ENCODE measurements at regions not wholly inside any gene's neighbourhood (a gene's known extent, or its start where the extent isn't known, plus 50 kb on each side); places are given as distances from the start of the nearest gene placed in this dataset.

- H3K27me3 ChIP-seq (ENCODE audit: control insufficient read depth in 3 of 3, insufficient read depth in 3 of 3, low read length in 3 of 3), result no peaks in the 10 kb centered on the region
- H3K9me3 ChIP-seq (ENCODE audit: control insufficient read depth in 3 of 3, low read length in 3 of 3), result no peaks in the 10 kb centered on the region
- H3K4me3 ChIP-seq (ENCODE audit: low read length in 3 of 3), result no peak overlapping the region
- H3K9ac ChIP-seq (ENCODE audit: low read depth in 1 of 3, low read length in 3 of 3), result no peak overlapping the region
- H3K36me3 ChIP-seq (ENCODE audit: control insufficient read depth in 3 of 3, insufficient read depth in 3 of 3, low read length in 3 of 3), result no peaks in the 10 kb centered on the region
- no peak overlapping the region for H3K27ac ChIP-seq (ENCODE audit: low read depth, low read length)
- H3K4me1 ChIP-seq (ENCODE audit: control insufficient read depth in 3 of 3, insufficient read depth in 3 of 3, low read length in 3 of 3), result no peaks in the 10 kb centered on the region
Observed at GRCh38 chr4:178344096-178344495, 901.9 kb upstream of the AGA start.

GRCh38 chr4:178347111-178347510 is 904.9 kb upstream of the AGA start:
- no peak overlapping the region for H3K9ac ChIP-seq (ENCODE audit: low read depth in 1 of 3, low read length in 3 of 3)
- H3K27me3 ChIP-seq (ENCODE audit: control insufficient read depth in 3 of 3, insufficient read depth in 3 of 3, low read length in 3 of 3), result no peaks in the 10 kb centered on the region
- no peak overlapping the region for H3K4me3 ChIP-seq (ENCODE audit: low read length in 3 of 3)
- no peaks in the 10 kb centered on the region for H3K9me3 ChIP-seq (ENCODE audit: control insufficient read depth in 3 of 3, low read length in 3 of 3)
- H3K4me1 ChIP-seq (ENCODE audit: control insufficient read depth in 3 of 3, insufficient read depth in 3 of 3, low read length in 3 of 3), result no peaks in the 10 kb centered on the region
- H3K36me3 ChIP-seq (ENCODE audit: control insufficient read depth in 3 of 3, insufficient read depth in 3 of 3, low read length in 3 of 3), result no peaks in the 10 kb centered on the region
- no peak overlapping the region for H3K27ac ChIP-seq (ENCODE audit: low read depth, low read length)

- H3K4me3 ChIP-seq (ENCODE audit: low read length in 3 of 3), result no peak overlapping the region
- no peaks in the 10 kb centered on the region for H3K9me3 ChIP-seq (ENCODE audit: control insufficient read depth in 3 of 3, low read length in 3 of 3)
Observed at GRCh38 chr4:178349601-178350000, 907.4 kb upstream of the AGA start.

GRCh38 chr4:178351185-178351584 is 908.9 kb upstream of the AGA start:
- H3K4me1 ChIP-seq (ENCODE audit: control insufficient read depth in 3 of 3, insufficient read depth in 3 of 3, low read length in 3 of 3), result no peaks in the 10 kb centered on the region
- no peak overlapping the region for H3K9ac ChIP-seq (ENCODE audit: low read depth in 1 of 3, low read length in 3 of 3)
- no peaks in the 10 kb centered on the region for H3K9me3 ChIP-seq (ENCODE audit: control insufficient read depth in 3 of 3, low read length in 3 of 3)
- H3K4me3 ChIP-seq (ENCODE audit: low read length in 3 of 3), result no peak overlapping the region
- no peak overlapping the region for H3K27ac ChIP-seq (ENCODE audit: low read depth, low read length)
- no peaks in the 10 kb centered on the region for H3K27me3 ChIP-seq (ENCODE audit: control insufficient read depth in 3 of 3, insufficient read depth in 3 of 3, low read length in 3 of 3)
- no peaks in the 10 kb centered on the region for H3K36me3 ChIP-seq (ENCODE audit: control insufficient read depth in 3 of 3, insufficient read depth in 3 of 3, low read length in 3 of 3)

More at GRCh38 chr4:178349601-178350000, 907.4 kb upstream of the AGA start:
- no peaks in the 10 kb centered on the region for H3K27me3 ChIP-seq (ENCODE audit: control insufficient read depth in 3 of 3, insufficient read depth in 3 of 3, low read length in 3 of 3)
- H3K4me1 ChIP-seq (ENCODE audit: control insufficient read depth in 3 of 3, insufficient read depth in 3 of 3, low read length in 3 of 3), result no peaks in the 10 kb centered on the region
- H3K36me3 ChIP-seq (ENCODE audit: control insufficient read depth in 3 of 3, insufficient read depth in 3 of 3, low read length in 3 of 3), result no peaks in the 10 kb centered on the region
- H3K9ac ChIP-seq (ENCODE audit: low read depth in 1 of 3, low read length in 3 of 3), result no peak overlapping the region
- no peak overlapping the region for H3K27ac ChIP-seq (ENCODE audit: low read depth, low read length)

GRCh38 chr4:178356725-178357124 is 914.5 kb upstream of the AGA start:
- H3K4me3 ChIP-seq (ENCODE audit: low read length in 3 of 3), result no peak overlapping the region
- H3K27ac ChIP-seq (ENCODE audit: low read depth, low read length), result no peak overlapping the region
- H3K4me1 ChIP-seq (ENCODE audit: control insufficient read depth in 3 of 3, insufficient read depth in 3 of 3, low read length in 3 of 3), result no peaks in the 10 kb centered on the region
- H3K9ac ChIP-seq (ENCODE audit: low read depth in 1 of 3, low read length in 3 of 3), result no peak overlapping the region
- H3K9me3 ChIP-seq (ENCODE audit: control insufficient read depth in 3 of 3, low read length in 3 of 3), result no peaks in the 10 kb centered on the region
- no peaks in the 10 kb centered on the region for H3K27me3 ChIP-seq (ENCODE audit: control insufficient read depth in 3 of 3, insufficient read depth in 3 of 3, low read length in 3 of 3)
- H3K36me3 ChIP-seq (ENCODE audit: control insufficient read depth in 3 of 3, insufficient read depth in 3 of 3, low read length in 3 of 3), result no peaks in the 10 kb centered on the region

GRCh38 chr4:178385481-178385880 is 943.2 kb upstream of the AGA start:
- no peaks in the 10 kb centered on the region for H3K9me3 ChIP-seq (ENCODE audit: control insufficient read depth in 3 of 3, low read length in 3 of 3)
- no peaks in the 10 kb centered on the region for H3K27me3 ChIP-seq (ENCODE audit: control insufficient read depth in 3 of 3, insufficient read depth in 3 of 3, low read length in 3 of 3)

GRCh38 chr4:178387756-178388155 is 945.5 kb upstream of the AGA start:
- H3K4me1 ChIP-seq (ENCODE audit: control insufficient read depth in 3 of 3, insufficient read depth in 3 of 3, low read length in 3 of 3), result no peaks in the 10 kb centered on the region
- no peaks in the 10 kb centered on the region for H3K27me3 ChIP-seq (ENCODE audit: control insufficient read depth in 3 of 3, insufficient read depth in 3 of 3, low read length in 3 of 3)
- H3K9ac ChIP-seq (ENCODE audit: low read depth in 1 of 3, low read length in 3 of 3), result no peak overlapping the region
- no peaks in the 10 kb centered on the region for H3K36me3 ChIP-seq (ENCODE audit: control insufficient read depth in 3 of 3, insufficient read depth in 3 of 3, low read length in 3 of 3)
- no peaks in the 10 kb centered on the region for H3K9me3 ChIP-seq (ENCODE audit: control insufficient read depth in 3 of 3, low read length in 3 of 3)
- no peak overlapping the region for H3K4me3 ChIP-seq (ENCODE audit: low read length in 3 of 3)
- no peak overlapping the region for H3K27ac ChIP-seq (ENCODE audit: low read depth, low read length)

More at GRCh38 chr4:178385481-178385880, 943.2 kb upstream of the AGA start:
- H3K9ac ChIP-seq (ENCODE audit: low read depth in 1 of 3, low read length in 3 of 3), result no peak overlapping the region
- no peaks in the 10 kb centered on the region for H3K36me3 ChIP-seq (ENCODE audit: control insufficient read depth in 3 of 3, insufficient read depth in 3 of 3, low read length in 3 of 3)
- no peaks in the 10 kb centered on the region for H3K4me1 ChIP-seq (ENCODE audit: control insufficient read depth in 3 of 3, insufficient read depth in 3 of 3, low read length in 3 of 3)
- H3K27ac ChIP-seq (ENCODE audit: low read depth, low read length), result no peak overlapping the region
- no peak overlapping the region for H3K4me3 ChIP-seq (ENCODE audit: low read length in 3 of 3)

- no peak overlapping the region for H3K9ac ChIP-seq (ENCODE audit: low read depth in 1 of 3, low read length in 3 of 3)
- no peak overlapping the region for H3K27ac ChIP-seq (ENCODE audit: low read depth, low read length)
- H3K27me3 ChIP-seq (ENCODE audit: control insufficient read depth in 3 of 3, insufficient read depth in 3 of 3, low read length in 3 of 3), result no peaks in the 10 kb centered on the region
- H3K36me3 ChIP-seq (ENCODE audit: control insufficient read depth in 3 of 3, insufficient read depth in 3 of 3, low read length in 3 of 3), result no peaks in the 10 kb centered on the region
- H3K9me3 ChIP-seq (ENCODE audit: control insufficient read depth in 3 of 3, low read length in 3 of 3), result no peaks in the 10 kb centered on the region
- no peak overlapping the region for H3K4me3 ChIP-seq (ENCODE audit: low read length in 3 of 3)
- H3K4me1 ChIP-seq (ENCODE audit: control insufficient read depth in 3 of 3, insufficient read depth in 3 of 3, low read length in 3 of 3), result no peaks in the 10 kb centered on the region
Observed at GRCh38 chr4:178395798-178396197, 953.6 kb upstream of the AGA start.

GRCh38 chr4:178412455-178412854 is 970.2 kb upstream of the AGA start:
- Histone ChIP-seq H3K4me1 (ENCODE audit: control insufficient read depth in 3 of 3, insufficient read depth in 3 of 3, low read length in 3 of 3) (no peaks in the 10 kb centered on the region), H3K36me3 (ENCODE audit: control insufficient read depth in 3 of 3, insufficient read depth in 3 of 3, low read length in 3 of 3) (no peaks in the 10 kb centered on the region)

GRCh38 chr4:178414042-178414441 is 971.8 kb upstream of the AGA start:
- Histone ChIP-seq H3K36me3 (ENCODE audit: control insufficient read depth in 3 of 3, insufficient read depth in 3 of 3, low read length in 3 of 3) (no peaks in the 10 kb centered on the region), H3K9me3 (ENCODE audit: control insufficient read depth in 3 of 3, low read length in 3 of 3) (no peaks in the 10 kb centered on the region), H3K4me1 (ENCODE audit: control insufficient read depth in 3 of 3, insufficient read depth in 3 of 3, low read length in 3 of 3) (no peaks in the 10 kb centered on the region), H3K27ac (ENCODE audit: low read depth, low read length) (no peak overlapping the region), H3K4me3 (ENCODE audit: low read length in 3 of 3) (no peak overlapping the region), H3K9ac (ENCODE audit: low read depth in 1 of 3, low read length in 3 of 3) (no peak overlapping the region), H3K27me3 (ENCODE audit: control insufficient read depth in 3 of 3, insufficient read depth in 3 of 3, low read length in 3 of 3) (no peaks in the 10 kb centered on the region)

More at GRCh38 chr4:178412455-178412854, 970.2 kb upstream of the AGA start:
- no peaks in the 10 kb centered on the region for H3K9me3 ChIP-seq (ENCODE audit: control insufficient read depth in 3 of 3, low read length in 3 of 3)
- no peak overlapping the region for H3K9ac ChIP-seq (ENCODE audit: low read depth in 1 of 3, low read length in 3 of 3)
- H3K27me3 ChIP-seq (ENCODE audit: control insufficient read depth in 3 of 3, insufficient read depth in 3 of 3, low read length in 3 of 3), result no peaks in the 10 kb centered on the region
- no peak overlapping the region for H3K4me3 ChIP-seq (ENCODE audit: low read length in 3 of 3)
- no peak overlapping the region for H3K27ac ChIP-seq (ENCODE audit: low read depth, low read length)

Measured in skeletal muscle tissue (tissue), 3 donors.